Colonic mucosa (tissue), 4 donors: ENCODE measurements at regions not wholly inside any gene's neighbourhood (a gene's known extent, or its start where the extent isn't known, plus 50 kb on each side); places are given as distances from the start of the nearest gene placed in this dataset.
"Not testable (repeated sequence)": the region's sequence is repeated elsewhere in the genome, so short reads cannot be mapped to it uniquely, and the experiment has no call there.

ENCODE experiments used
- DNase-seq: peaks from one replicate; pipeline ENCODE4 v3.0.0-alpha.2; 2020
- H3K27ac ChIP-seq: fragments of 200-600 bp; one replicate; pipeline ENCODE4 v1.8.0; 2021
- H3K27me3 ChIP-seq: fragments of 200-600 bp; one replicate; pipeline ENCODE4 v1.8.0; 2021
- H3K36me3 ChIP-seq: fragments of 200-600 bp; one replicate; pipeline ENCODE4 v1.8.0; 2021
- H3K4me1 ChIP-seq: fragments of 200-600 bp; one replicate; pipeline ENCODE4 v1.8.0; 2021; ENCODE audit warnings: mild to moderate bottlenecking
- H3K4me3 ChIP-seq: fragments of 200-600 bp; one replicate; pipeline ENCODE4 v1.8.0; 2021
- H3K9ac ChIP-seq, 2 donors: one replicate each; pipeline ENCODE4 v1.7.0; 2013; ENCODE audit warnings: control low read depth in 2 of 2, low read depth in 2 of 2, low read length in 2 of 2
- H3K9me3 ChIP-seq: fragments of 200-600 bp; one replicate; pipeline ENCODE4 v1.8.0; 2021
- intact Hi-C: fragments of 100-400 bp; cut with DNase I; formaldehyde crosslinking; loops from one replicate; pipeline ENCODE4 v1.14.1; 2022
- TF ChIP-seq, protein P1 (sequence below): fragments of 200-600 bp; IDR thresholded peaks from one replicate; pipeline ENCODE4 v1.8.0; 2022; ENCODE audit warnings: antibody characterized with exemption, mild to moderate bottlenecking
- donor health status: healthy.
- donor health status: DM: no; HTN: no; CAD: no.
- donor health status: DM: no; HTN: no; CAD: no.

DNA sequence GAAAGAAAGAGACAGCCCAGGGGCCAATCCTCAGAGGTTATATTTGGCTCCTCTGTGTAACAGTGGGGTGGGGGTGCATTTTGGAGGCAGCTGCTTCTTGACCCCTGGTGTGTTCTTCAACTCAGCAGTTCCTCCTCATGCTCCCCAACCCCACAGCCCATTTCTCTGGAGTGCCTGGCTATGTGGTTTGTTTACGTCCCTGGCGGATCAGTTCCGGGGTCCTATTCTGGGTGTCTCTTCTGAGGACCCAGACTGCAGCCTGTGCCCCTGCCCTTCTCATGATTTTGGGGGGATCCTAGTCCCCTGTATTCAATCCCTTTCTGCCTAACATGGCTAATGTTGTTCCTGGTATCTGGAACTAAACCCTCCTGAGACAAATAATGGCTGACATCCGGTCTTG is 70.5 kb upstream of the SULF2 start:
- intact Hi-C loops = no loop called here
- Histone ChIP-seq H3K4me1 (no peaks in the 10 kb centered on the region), H3K4me3 (no peak overlapping the region), H3K9me3 (no peaks in the 10 kb centered on the region), H3K27ac (no peak overlapping the region), H3K27me3 (no peaks in the 10 kb centered on the region), H3K36me3 (no peaks in the 10 kb centered on the region), H3K9ac (no peak overlapping the region)
- no peak for DNase-seq
- TF ChIP-seq, protein P1, sequence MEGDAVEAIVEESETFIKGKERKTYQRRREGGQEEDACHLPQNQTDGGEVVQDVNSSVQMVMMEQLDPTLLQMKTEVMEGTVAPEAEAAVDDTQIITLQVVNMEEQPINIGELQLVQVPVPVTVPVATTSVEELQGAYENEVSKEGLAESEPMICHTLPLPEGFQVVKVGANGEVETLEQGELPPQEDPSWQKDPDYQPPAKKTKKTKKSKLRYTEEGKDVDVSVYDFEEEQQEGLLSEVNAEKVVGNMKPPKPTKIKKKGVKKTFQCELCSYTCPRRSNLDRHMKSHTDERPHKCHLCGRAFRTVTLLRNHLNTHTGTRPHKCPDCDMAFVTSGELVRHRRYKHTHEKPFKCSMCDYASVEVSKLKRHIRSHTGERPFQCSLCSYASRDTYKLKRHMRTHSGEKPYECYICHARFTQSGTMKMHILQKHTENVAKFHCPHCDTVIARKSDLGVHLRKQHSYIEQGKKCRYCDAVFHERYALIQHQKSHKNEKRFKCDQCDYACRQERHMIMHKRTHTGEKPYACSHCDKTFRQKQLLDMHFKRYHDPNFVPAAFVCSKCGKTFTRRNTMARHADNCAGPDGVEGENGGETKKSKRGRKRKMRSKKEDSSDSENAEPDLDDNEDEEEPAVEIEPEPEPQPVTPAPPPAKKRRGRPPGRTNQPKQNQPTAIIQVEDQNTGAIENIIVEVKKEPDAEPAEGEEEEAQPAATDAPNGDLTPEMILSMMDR = no peak

DNA sequence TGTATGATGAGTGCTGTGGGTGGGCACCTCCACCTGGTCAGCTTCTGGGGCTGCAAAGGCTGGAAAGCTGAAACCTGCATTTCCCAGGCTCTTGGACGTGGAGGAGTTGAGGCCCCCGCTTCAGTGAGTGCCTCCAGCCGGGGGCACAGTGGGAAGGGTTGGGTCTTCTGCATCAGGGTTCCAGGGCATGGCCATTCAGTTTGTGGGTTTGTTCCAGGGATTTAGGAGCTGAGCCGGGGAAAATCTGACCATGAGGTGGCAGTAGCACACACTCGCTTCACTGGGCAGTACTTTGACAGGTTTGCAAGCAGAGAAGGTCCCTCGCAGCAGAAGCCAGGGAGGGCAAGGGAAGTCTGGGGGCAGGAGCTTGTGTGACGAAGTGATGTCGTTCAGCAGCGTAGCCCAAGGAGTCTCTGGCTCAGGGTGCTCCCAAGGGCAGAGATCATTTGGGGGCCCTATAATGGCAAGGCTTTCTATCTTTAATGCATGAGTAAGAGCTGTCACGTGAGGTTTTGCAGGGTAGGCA is 69.5 kb upstream of the SULF2 start:
- H3K9me3 ChIP-seq = no peaks in the 10 kb centered on the region
- TF ChIP-seq, protein P1 = peak; percentile 23
- H3K9ac ChIP-seq = no peak overlapping the region
- DNase-seq = no peak
- H3K27ac ChIP-seq = no peak overlapping the region
- no peaks in the 10 kb centered on the region for H3K36me3 ChIP-seq
- H3K27me3 ChIP-seq = no peaks in the 10 kb centered on the region
- H3K4me1 ChIP-seq = no peaks in the 10 kb centered on the region
- no peak overlapping the region for H3K4me3 ChIP-seq
- intact Hi-C loops = no loop called here

DNA sequence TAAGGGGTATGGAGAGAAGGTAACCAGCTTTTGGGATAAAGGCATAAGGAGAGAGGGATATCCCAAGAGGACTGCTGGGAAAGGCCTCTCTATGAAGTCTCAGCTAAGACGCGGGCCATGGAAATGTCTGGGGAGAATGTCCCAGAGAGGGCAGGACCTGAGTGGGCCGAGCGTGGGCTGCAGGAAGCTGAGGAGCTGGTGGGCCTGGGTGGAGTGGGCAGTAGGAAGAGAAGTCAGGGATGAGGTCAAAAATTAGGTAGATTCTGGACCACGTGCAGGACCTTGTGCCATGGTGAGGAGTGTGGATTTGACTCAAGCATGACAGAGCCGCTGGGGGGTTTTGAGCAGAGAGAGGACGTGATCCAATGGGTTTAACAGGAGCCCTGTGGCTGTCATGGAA is 66.5 kb upstream of the SULF2 start:
- H3K27me3 ChIP-seq = no peaks in the 10 kb centered on the region
- no peak for DNase-seq
- no peak overlapping the region for H3K27ac ChIP-seq
- TF ChIP-seq, protein P1 = no peak
- H3K4me3 ChIP-seq = no peak overlapping the region
- intact Hi-C loops = no loop called here
- H3K9ac ChIP-seq = no peak overlapping the region
- no peaks in the 10 kb centered on the region for H3K9me3 ChIP-seq
- H3K4me1 ChIP-seq = no peaks in the 10 kb centered on the region
- no peaks in the 10 kb centered on the region for H3K36me3 ChIP-seq

DNA sequence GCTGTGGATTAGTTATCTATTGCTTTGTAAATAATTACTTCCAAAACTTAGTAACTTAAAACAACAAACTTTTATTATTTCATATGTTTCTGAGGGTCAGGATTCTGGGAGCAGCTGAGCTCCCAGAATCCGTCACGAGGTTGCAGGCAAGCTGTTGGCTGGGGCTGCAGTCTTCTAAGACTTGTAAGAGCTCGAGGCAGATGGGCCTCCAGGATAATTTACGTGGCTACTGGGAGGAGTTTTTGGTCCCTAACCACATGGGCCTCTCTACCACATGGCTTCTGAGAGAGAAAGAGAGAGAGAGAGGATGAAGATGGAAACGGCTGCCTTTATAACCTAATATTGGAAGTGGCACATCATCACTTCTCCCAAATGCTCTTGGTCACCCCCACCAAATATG is 64.9 kb upstream of the SULF2 start:
- Histone ChIP-seq H3K36me3 (no peaks in the 10 kb centered on the region), H3K4me3 (no peak overlapping the region), H3K9me3 (no peaks in the 10 kb centered on the region), H3K27ac (no peak overlapping the region), H3K27me3 (no peaks in the 10 kb centered on the region), H3K4me1 (no peaks in the 10 kb centered on the region), H3K9ac (no peak overlapping the region)
- intact Hi-C loops = no loop called here
- TF ChIP-seq, protein P1 = no peak
- no peak for DNase-seq

DNA sequence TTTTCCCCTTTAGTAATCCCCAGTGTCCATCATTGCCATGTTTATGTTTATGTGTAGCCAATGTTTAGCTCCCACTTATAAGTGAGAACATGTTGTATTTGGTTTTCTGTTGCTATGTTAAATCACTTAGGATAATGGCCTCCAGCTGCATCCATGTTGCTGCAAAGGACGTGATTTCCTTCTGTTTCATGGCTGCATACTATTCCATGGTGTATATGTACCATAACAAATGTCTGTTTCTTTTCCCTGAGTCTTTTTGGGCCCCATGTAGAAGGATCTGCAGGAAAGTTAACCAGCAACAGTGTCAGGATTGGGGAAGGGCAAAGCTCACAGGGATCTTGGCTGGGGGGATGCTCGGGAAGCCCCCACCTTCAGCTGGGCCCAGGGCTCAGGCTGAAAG is 64.3 kb upstream of the SULF2 start:
- no peak overlapping the region for H3K9ac ChIP-seq
- no peaks in the 10 kb centered on the region for H3K27me3 ChIP-seq
- H3K27ac ChIP-seq = no peak overlapping the region
- DNase-seq = no peak
- no peaks in the 10 kb centered on the region for H3K4me1 ChIP-seq
- TF ChIP-seq, protein P1 = no peak
- H3K4me3 ChIP-seq = no peak overlapping the region
- no peaks in the 10 kb centered on the region for H3K36me3 ChIP-seq
- intact Hi-C loops = no loop called here
- H3K9me3 ChIP-seq = no peaks in the 10 kb centered on the region

DNA sequence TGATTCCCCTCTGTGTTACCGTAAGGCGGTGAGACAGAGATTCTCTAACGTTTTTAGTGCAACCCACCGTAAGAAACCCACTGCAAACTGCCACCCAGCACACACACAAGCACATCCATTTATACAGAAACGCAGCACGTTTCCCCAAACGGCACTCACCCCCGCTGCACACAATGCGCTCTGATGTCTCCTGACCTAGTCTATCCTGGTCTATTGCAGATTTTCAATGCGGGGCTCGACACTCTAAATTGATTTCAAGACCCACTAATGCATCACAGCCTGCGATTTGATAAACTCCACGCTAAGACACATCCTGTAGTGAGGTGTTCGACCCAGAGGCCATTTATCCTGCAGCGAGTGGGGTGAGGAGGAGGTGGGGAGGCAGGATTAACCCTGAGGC is 63.7 kb upstream of the SULF2 start:
- no peaks in the 10 kb centered on the region for H3K36me3 ChIP-seq
- no peak for DNase-seq
- TF ChIP-seq, protein P1 = no peak
- no peaks in the 10 kb centered on the region for H3K27me3 ChIP-seq
- no peaks in the 10 kb centered on the region for H3K4me1 ChIP-seq
- no peak overlapping the region for H3K27ac ChIP-seq
- no peak overlapping the region for H3K9ac ChIP-seq
- intact Hi-C loops = no loop called here
- H3K9me3 ChIP-seq = no peaks in the 10 kb centered on the region
- no peak overlapping the region for H3K4me3 ChIP-seq

DNA sequence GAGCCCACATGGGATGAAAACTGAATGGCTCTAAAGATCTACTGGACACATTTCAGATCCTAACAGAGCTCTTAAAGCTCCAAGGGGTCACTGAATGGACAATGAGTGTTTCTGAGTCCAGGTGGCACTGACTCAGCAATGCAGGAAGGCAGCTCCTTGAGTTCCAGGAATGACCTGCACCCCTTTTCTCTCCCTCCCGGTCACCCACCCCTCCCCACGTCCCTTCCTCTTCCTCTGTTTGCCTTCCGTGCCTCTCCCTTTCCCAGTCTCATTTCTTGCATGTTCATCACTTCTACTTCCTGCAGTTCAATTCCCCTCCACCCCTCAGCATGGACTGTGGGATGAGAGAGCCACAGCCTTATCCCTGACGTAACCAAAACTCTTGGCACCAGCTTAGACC is 63.3 kb upstream of the SULF2 start:
- intact Hi-C loops, DNase-seq, H3K9ac ChIP-seq, H3K4me3 ChIP-seq, H3K36me3 ChIP-seq, H3K27me3 ChIP-seq, H3K27ac ChIP-seq, H3K9me3 ChIP-seq, H3K4me1 ChIP-seq: not testable (repeated sequence)
